ENCODE measurements at regions not wholly inside any gene's neighbourhood (a gene's known extent, or its start where the extent isn't known, plus 50 kb on each side); places are given as distances from the start of the nearest gene placed in this dataset.
A peak's percentile ranks its signal among the peaks of the same experiment; 100 is the strongest.
"Not testable (repeated sequence)": the region's sequence is repeated elsewhere in the genome, so short reads cannot be mapped to it uniquely, and the experiment has no call there.

GRCh38 chr12:47437570-47437969, 268.3 kb downstream of the RPAP3 start:
- TF ChIP-seq GTF2I (CRISPR knock-in tag; conservative IDR thresholded peaks at IDR 0.05): no peak
- no peak for TF ChIP-seq NFYB (CRISPR knock-in tag; conservative IDR thresholded peaks at IDR 0.05; ENCODE audit: low read depth)
- no peak for TF ChIP-seq ZNF671 (CRISPR knock-in tag; IDR thresholded peaks at IDR 0.05)
- TF ChIP-seq, protein P1, sequence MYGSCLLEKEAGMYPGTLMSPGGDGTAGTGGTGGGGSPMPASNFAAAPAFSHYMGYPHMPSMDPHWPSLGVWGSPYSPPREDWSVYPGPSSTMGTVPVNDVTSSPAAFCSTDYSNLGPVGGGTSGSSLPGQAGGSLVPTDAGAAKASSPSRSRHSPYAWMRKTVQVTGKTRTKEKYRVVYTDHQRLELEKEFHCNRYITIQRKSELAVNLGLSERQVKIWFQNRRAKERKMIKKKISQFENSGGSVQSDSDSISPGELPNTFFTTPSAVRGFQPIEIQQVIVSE (CRISPR knock-in tag; IDR thresholded peaks at IDR 0.05; ENCODE audit: borderline replicate concordance): 0 out of 2 replicates have a peak, but pooled peaks have one; percentile 56
- ATAC-seq: no peak
- H3K4me1 Mint-ChIP-seq: no peaks in the 10 kb centered on the region

GRCh38 chr12:47433876-47434275, 272.0 kb downstream of the RPAP3 start:
- Mint-ChIP-seq H3K27me3 (ENCODE audit: low read depth) (peaks cover 2% of the 10 kb centered on the region), H3K4me1 (no peaks in the 10 kb centered on the region), H3K4me3 (no peak overlapping the region), H3K9me3 (peaks cover 53% of the 10 kb centered on the region), H3K36me3 (peaks cover 2% of the 10 kb centered on the region; the same call in 1 of the 2 replicates), H3K27ac (no peak overlapping the region)
- DNase-seq (ENCODE audit: low spot score): no peak
- TF ChIP-seq GRHL2 (CRISPR knock-in tag; IDR thresholded peaks at IDR 0.05; ENCODE audit: insufficient replicate concordance, severe bottlenecking): no peak
- no peak for TF ChIP-seq ZNF423 (CRISPR knock-in tag; IDR thresholded peaks at IDR 0.05)
- TF ChIP-seq, protein P2, sequence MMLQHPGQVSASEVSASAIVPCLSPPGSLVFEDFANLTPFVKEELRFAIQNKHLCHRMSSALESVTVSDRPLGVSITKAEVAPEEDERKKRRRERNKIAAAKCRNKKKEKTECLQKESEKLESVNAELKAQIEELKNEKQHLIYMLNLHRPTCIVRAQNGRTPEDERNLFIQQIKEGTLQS (CRISPR knock-in tag; conservative IDR thresholded peaks at IDR 0.05): no peak
- TF ChIP-seq MYBL2 (CRISPR knock-in tag; IDR thresholded peaks at IDR 0.05): no peak
- TF ChIP-seq ZNF396 (CRISPR knock-in tag; IDR thresholded peaks at IDR 0.05; ENCODE audit: borderline replicate concordance): no peak
- TF ChIP-seq SP1 (CRISPR knock-in tag; conservative IDR thresholded peaks at IDR 0.05): no peak
- TF ChIP-seq RELA (CRISPR knock-in tag; IDR thresholded peaks at IDR 0.05; ENCODE audit: borderline replicate concordance): no peak
- no peak for TF ChIP-seq PRDM15 (CRISPR knock-in tag; IDR thresholded peaks at IDR 0.05)
- no peak for TF ChIP-seq MAX (CRISPR knock-in tag; IDR thresholded peaks at IDR 0.05)
- TF ChIP-seq NFE2L1 (CRISPR knock-in tag; IDR thresholded peaks at IDR 0.05): no peak
- TF ChIP-seq IRF2 (CRISPR knock-in tag; IDR thresholded peaks at IDR 0.05; ENCODE audit: borderline replicate concordance, low read depth): no peak
- TF ChIP-seq FOXP1 (CRISPR knock-in tag; IDR thresholded peaks at IDR 0.05; ENCODE audit: borderline replicate concordance): no peak
- TF ChIP-seq PRRX2 (CRISPR knock-in tag; IDR thresholded peaks at IDR 0.05): no peak
- TF ChIP-seq, protein P3, sequence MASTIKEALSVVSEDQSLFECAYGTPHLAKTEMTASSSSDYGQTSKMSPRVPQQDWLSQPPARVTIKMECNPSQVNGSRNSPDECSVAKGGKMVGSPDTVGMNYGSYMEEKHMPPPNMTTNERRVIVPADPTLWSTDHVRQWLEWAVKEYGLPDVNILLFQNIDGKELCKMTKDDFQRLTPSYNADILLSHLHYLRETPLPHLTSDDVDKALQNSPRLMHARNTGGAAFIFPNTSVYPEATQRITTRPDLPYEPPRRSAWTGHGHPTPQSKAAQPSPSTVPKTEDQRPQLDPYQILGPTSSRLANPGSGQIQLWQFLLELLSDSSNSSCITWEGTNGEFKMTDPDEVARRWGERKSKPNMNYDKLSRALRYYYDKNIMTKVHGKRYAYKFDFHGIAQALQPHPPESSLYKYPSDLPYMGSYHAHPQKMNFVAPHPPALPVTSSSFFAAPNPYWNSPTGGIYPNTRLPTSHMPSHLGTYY (CRISPR knock-in tag; IDR thresholded peaks at IDR 0.05): no peak
- no peak for TF ChIP-seq ELF4 (CRISPR knock-in tag; IDR thresholded peaks at IDR 0.05; ENCODE audit: low read depth)
- no peak for TF ChIP-seq NR2C2 (CRISPR knock-in tag; IDR thresholded peaks at IDR 0.05)
- TF ChIP-seq NFATC4 (CRISPR knock-in tag; IDR thresholded peaks at IDR 0.05): no peak
- no peak for TF ChIP-seq CREB1 (CRISPR knock-in tag; IDR thresholded peaks at IDR 0.05)
- TF ChIP-seq JUN (CRISPR knock-in tag; IDR thresholded peaks at IDR 0.05): no peak
- no peak for ATAC-seq
- POLR2A ChIA-PET: no interaction called here
- CTCF ChIA-PET: no interaction called here

More at GRCh38 chr12:47437570-47437969, 268.3 kb downstream of the RPAP3 start:
- no peak overlapping the region for H3K27ac Mint-ChIP-seq
- H3K36me3 Mint-ChIP-seq: peaks cover 11% of the 10 kb centered on the region
- POLR2A ChIA-PET: no interaction called here
- peaks cover 2% of the 10 kb centered on the region for H3K27me3 Mint-ChIP-seq (ENCODE audit: low read depth)
- no peak for DNase-seq (ENCODE audit: low spot score)
- H3K9me3 Mint-ChIP-seq: peaks cover 69% of the 10 kb centered on the region
- no peak overlapping the region for H3K4me3 Mint-ChIP-seq
- CTCF ChIA-PET: no interaction called here

DNA sequence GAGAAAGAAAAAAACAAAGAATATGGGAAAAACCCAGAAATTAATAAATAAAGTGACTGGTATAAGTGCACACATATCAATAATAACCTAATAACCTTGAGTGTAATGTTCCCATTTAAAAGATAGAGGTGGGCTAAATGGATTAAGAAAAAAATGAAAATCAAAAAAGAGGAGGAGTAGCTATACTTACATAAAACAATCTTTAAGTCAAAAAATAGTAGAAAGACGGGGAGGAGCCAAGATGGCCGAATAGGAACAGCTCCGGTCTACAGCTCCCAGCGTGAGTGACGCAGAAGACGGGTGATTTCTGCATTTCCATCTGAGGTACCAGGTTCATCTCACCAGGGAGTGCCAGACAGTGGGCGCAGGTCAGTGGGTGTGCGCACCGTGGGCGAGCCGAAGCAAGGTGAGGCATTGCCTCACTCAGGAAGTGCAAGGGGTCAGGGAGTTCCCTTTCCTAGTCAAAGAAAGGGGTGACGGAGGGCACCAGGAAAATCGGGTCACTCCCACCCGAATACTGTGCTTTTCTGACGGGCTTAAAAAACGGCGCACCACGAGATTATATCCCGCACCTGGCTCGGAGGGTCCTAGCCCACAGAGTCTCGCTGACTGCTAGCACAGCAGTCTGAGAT, 279.0 kb downstream of the RPAP3 start:
- ATAC-seq; H3K36me3 Mint-ChIP-seq; H3K4me1 Mint-ChIP-seq; H3K4me3 Mint-ChIP-seq; H3K27me3 Mint-ChIP-seq (ENCODE audit: low read depth); DNase-seq (ENCODE audit: low spot score); POLR2A ChIA-PET: not testable (repeated sequence)
- CTCF ChIA-PET: interaction anchor here (1.0 kb wide), 1 partner anchor 394 kb away, joined by 3 read pairs; no protein-coding TSS in a partner anchor
- H3K9me3 Mint-ChIP-seq: peaks cover 21% of the 10 kb centered on the region
- peak overlapping the region; percentile 68; the same call in 1 of the 2 replicates for H3K27ac Mint-ChIP-seq

Data from WTC11 (cell line).